Gastroesophageal sphincter (tissue), 3 donors: ENCODE measurements at regions not wholly inside any gene's neighbourhood (a gene's known extent, or its start where the extent isn't known, plus 50 kb on each side); places are given as distances from the start of the nearest gene placed in this dataset.

ENCODE experiments used
- CTCF ChIP-seq, 4 experiments: fragments of 200-600 bp in 2 of 4; fragments of 450-650 bp in 2 of 4; sonication (generic) in 1 of 4; IDR thresholded peaks; one replicate each; pipeline ENCODE4 v1.5.1; 2017 to 2019; ENCODE audit warnings: antibody characterized with exemption in 4 of 4, mild to moderate bottlenecking in 2 of 4, moderate library complexity in 2 of 4
- POLR2A ChIP-seq, 2 donors: fragments of 450-650 bp; IDR thresholded peaks; one replicate each; pipeline ENCODE4 v1.6.1; 2017; ENCODE audit warnings: antibody characterized with exemption in 2 of 2, mild to moderate bottlenecking in 2 of 2, moderate library complexity in 1 of 2

- no peak for TF ChIP-seq POLR2A (IDR thresholded peaks at IDR 0.05)
- no peak for TF ChIP-seq CTCF (IDR thresholded peaks at IDR 0.05)
Observed at GRCh38 chr9:82117026-82117811, 128.6 kb downstream of the SPATA31D1 start.
